Globus pallidus (tissue), 1 donor: ENCODE measurements at regions not wholly inside any gene's neighbourhood (a gene's known extent, or its start where the extent isn't known, plus 50 kb on each side); places are given as distances from the start of the nearest gene placed in this dataset.

Experiments
- DNase-seq: peaks from one replicate; pipeline ENCODE4 v3.0.0-alpha.2; 2015; ENCODE audit warnings: low spot score

GRCh38 chr9:4435197-4435596 is 55.1 kb upstream of the SLC1A1 start:
- no peak for DNase-seq

DNA sequence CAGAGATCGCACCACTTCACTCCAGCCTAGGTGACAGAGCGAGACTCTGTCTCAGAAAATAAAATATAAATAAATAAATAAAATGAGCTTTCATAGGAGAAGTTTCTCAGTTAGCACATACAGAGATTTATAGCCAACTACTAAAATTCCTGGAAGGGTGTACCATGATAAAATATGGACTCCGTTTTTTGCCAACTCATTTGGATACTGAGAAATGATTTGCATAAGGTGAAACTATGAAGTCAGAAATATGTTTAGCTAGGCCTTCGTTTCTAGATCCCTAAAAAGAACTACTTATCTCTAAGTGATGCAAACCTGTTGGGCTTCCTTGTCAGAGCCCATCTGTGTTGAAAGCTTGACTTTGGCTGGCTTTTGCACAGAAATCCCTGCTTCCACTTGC is 56.9 kb upstream of the SLC1A1 start:
- DNase-seq = no peak

DNA sequence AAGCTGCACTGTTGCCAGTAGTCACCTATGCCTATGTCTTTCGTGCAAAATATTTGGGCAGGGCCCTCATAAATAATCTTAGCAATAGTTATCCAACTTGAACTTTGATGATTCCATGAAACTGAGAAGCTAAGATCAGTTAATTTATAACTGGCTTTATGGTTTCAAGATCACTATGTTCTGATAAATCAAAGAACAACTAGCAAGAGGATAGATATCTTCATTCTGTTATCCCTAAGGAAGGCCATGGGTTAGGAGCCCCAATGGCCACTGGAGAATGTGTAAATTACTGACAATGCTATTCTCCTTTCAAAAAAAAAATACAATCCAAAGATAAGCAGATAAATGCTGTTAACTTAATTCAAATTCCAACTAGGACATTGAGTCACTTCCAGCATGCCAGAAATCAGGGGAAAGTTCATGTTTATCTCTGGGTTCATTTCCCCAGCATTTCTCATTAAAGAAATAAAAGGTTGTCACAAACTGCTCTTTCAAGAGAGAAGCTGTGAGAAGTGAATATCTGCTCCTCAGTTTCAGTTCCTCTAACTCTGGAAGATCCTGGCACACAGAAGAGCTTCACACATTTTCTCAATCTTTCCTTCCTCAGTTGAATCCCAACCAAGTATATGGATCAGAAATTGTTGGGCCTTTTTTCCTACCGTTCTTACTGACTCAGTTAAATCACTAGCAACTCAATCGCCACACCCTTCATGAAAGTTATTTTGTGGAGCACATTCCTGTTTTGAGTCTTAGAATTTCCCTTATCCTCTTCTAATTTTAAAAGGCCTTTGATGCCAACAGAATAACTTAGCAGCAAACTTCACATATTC is 59.6 kb upstream of the SLC1A1 start:
- DNase-seq = peak; percentile 11

- no peak for DNase-seq
Observed at GRCh38 chr9:4425319-4426045, 64.8 kb upstream of the SLC1A1 start.

- DNase-seq = no peak
Observed at GRCh38 chr9:4424891-4425290, 65.4 kb upstream of the SLC1A1 start.

GRCh38 chr9:4424038-4424437 is 66.2 kb upstream of the SLC1A1 start:
- DNase-seq = no peak

- no peak for DNase-seq
Observed at GRCh38 chr9:4423207-4423610, 67.1 kb upstream of the SLC1A1 start.

GRCh38 chr9:4422495-4422894 is 67.8 kb upstream of the SLC1A1 start:
- DNase-seq = no peak

- DNase-seq = no peak
Observed at GRCh38 chr9:4421847-4422246, 68.4 kb upstream of the SLC1A1 start.

GRCh38 chr9:4420351-4420750 is 69.9 kb upstream of the SLC1A1 start:
- no peak for DNase-seq

DNA sequence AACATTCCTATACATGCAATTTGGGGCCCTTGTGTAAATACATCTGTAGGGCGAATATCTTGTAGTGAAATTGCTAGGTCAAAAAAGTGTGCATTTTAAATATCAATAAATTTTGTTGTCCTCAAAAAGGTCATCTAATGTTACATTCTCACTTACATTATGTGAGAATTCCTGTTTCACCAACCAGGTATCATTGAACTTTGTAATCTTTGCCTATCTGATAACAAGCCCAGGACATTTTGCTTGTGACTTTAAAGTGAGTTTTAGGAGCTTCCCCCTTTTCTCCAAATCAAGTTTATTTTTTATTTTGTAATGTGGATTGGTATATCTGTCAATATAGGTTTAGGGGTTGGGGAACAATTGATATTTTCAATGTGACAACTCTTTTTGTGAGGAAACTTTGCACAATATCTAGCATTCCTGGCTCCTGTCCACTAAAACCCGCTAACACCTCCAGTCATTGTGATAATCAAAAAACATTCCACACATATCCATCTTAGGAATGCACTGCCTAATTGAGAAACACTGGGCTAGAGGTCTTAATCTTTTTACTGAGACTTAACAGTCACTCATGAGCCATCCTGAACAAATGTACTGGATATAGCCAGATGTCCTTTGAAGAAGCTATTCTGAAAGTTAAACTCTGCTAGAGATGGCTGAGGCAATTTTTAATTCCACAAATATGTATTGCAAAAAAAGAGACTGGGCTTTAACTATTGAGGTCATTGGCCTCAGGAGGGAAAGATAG is 72.5 kb upstream of the SLC1A1 start:
- no peak for DNase-seq

GRCh38 chr9:4416467-4416866 is 73.8 kb upstream of the SLC1A1 start:
- no peak for DNase-seq

- no peak for DNase-seq
Observed at GRCh38 chr9:4415281-4415680, 75.0 kb upstream of the SLC1A1 start.

- DNase-seq = no peak
Observed at GRCh38 chr9:4413856-4414255, 76.4 kb upstream of the SLC1A1 start.

GRCh38 chr9:4404156-4404555 is 86.1 kb upstream of the SLC1A1 start:
- no peak for DNase-seq

DNA sequence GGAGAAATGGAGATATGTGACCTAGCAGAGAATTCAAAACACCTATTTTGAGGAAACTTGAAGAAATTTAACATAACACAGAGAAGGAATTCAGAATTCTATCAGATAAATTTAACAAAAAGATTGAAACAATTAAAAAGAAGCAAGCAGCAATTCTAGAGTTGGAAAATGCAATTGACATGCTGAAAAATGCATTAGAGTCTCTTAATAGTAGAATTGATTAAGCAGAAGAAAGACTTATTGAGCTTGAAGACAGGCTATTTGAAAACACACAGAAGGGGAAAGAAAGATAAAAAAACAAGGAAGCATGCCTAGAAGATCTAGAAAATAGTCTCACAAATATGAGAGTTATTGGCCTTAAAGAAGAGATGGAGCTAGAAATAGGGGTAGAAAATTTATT is 87.8 kb upstream of the SLC1A1 start:
- no peak for DNase-seq

DNA sequence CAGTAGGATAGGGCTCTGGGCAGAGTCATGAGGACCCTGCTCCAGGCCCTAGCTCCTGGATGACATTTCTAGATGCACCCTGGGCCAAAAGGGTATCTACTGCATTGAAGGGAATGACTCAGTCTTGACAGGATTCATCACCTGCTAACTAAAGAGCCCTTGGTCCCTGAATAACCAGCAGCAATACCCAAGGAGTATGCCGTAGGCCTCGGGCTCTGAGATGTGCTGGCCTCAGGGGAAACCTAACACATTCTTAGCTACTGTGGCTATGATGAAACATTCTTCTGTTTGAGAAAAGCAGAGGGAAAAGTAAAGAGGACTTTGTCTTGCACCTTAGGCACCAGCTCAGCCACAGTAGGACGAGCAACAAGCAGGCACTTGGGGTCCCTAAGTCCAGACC is 89.5 kb upstream of the SLC1A1 start:
- DNase-seq = no peak

- no peak for DNase-seq
Observed at GRCh38 chr9:4397917-4398316, 92.4 kb upstream of the SLC1A1 start.

GRCh38 chr9:4393806-4394523 is 94.1 kb upstream of the GLIS3 start:
- DNase-seq = no peak

DNA sequence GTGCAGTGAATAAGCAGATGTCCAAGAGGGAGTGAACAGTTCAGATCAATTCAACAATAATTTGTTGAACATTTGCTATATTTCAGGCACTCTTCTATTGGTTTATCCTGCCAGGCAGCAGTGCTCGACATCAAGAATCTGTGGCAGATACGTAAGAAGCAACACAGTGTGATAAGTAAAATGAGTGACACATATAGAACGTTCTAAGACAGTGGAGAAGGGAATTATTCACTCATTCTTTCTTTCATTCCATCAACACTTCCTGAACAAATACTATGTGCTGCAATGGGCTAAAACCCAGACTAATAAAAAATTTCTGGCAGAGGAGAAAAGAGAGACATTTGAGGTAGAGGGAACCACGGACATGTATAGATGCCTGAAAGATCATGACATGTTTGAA is 89.9 kb upstream of the GLIS3 start:
- DNase-seq = no peak

GRCh38 chr9:4389003-4389402 is 89.1 kb upstream of the GLIS3 start:
- no peak for DNase-seq

DNA sequence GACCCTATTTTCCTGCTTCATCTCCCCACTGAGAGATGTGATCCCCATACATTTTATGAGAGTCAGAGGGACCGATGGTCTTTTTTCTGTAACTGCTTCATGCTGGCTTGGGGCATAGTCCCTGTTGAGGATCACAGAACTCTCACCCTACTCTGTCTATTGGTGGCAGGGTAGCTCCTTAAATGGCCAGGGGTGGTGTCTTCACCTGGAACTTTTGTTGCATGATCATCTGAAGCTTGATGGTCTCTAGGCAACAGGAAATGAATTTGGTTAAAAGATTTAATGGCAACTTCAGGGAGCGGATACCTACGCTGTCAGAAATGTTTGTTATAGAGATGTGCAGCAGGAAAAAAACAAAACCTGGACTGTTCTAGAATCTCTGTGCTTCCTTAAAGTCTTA is 87.0 kb upstream of the GLIS3 start:
- no peak for DNase-seq
